GM12891 (cell line): ENCODE measurements at regions not wholly inside any gene's neighbourhood (a gene's known extent, or its start where the extent isn't known, plus 50 kb on each side); places are given as distances from the start of the nearest gene placed in this dataset.

Source experiments
- PAX5 ChIP-seq: IDR thresholded peaks from 2 replicates; pipeline ENCODE4 v1.6.1; 2011; ENCODE audit warnings: low read length, moderate library complexity, mild to moderate bottlenecking; ENCODE audit not compliant: insufficient read depth, severe bottlenecking
- POLR2A ChIP-seq: IDR thresholded peaks from 2 replicates; pipeline ENCODE4 v1.6.1; 2011; ENCODE audit warnings: low read depth, low read length, control low read depth
- POLR2AphosphoS5 ChIP-seq: IDR thresholded peaks from 2 replicates; pipeline ENCODE4 v1.6.1; 2011; ENCODE audit warnings: low read depth, low read length, control low read depth
- POU2F2 ChIP-seq: IDR thresholded peaks from 2 replicates; pipeline ENCODE4 v1.6.1; 2011; ENCODE audit warnings: low read depth, mild to moderate bottlenecking, control low read depth, low read length, moderate library complexity
- SPI1 ChIP-seq: IDR thresholded peaks from 2 replicates; pipeline ENCODE4 v1.6.1; 2011; ENCODE audit warnings: low read depth, low read length, control low read depth
- TAF1 ChIP-seq: IDR thresholded peaks from 2 replicates; pipeline ENCODE4 v1.6.1; 2011; ENCODE audit warnings: low read depth, low read length, control low read depth

DNA sequence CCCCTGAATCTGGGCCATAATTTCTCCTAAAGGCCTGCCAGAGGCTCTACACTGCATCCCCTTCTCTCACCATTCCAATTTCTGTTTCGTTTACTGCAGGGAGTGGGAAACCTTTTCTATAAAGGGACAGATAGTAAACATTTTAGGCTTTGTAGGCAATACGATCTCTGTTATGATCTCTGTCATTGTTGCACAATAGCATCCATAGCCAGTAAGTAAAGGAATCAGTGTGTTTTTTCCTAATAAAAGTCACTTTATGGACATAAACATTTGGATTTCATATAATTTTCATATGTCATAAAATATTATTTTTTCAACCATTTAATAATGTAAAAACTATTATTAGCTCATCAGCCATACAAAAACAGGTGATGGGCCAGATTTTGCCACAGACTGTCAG, 531.7 kb downstream of the DSC3 start:
- no peak for TF ChIP-seq POLR2A
- no peak for TF ChIP-seq POLR2AphosphoS5
- no peak for TF ChIP-seq TAF1
- no peak for TF ChIP-seq SPI1
- no peak for TF ChIP-seq POU2F2
- no peak for TF ChIP-seq PAX5
